Fibroblast of lung (primary cell): ENCODE measurements at regions not wholly inside any gene's neighbourhood (a gene's known extent, or its start where the extent isn't known, plus 50 kb on each side); places are given as distances from the start of the nearest gene placed in this dataset.

ENCODE experiments used
- CTCF ChIP-seq, 2 donors: IDR thresholded peaks in 1 of 2; conservative IDR thresholded peaks in 1 of 2; 1 replicate in 1 of 2; 2 replicates in 1 of 2; pipeline ENCODE4 v1.5.1; 2011 to 2012; ENCODE audit warnings: low read length in 2 of 2, control low read depth in 1 of 2, inconsistent platforms in 1 of 2, low read depth in 1 of 2, mild to moderate bottlenecking in 1 of 2
- EZH2 ChIP-seq: IDR thresholded peaks from 2 replicates; pipeline ENCODE4 v1.5.1; 2012; ENCODE audit warnings: low read length, control low read depth, mild to moderate bottlenecking; ENCODE audit errors: missing control alignments

GRCh38 chr1:209412036-209412435 lies 171.5 kb upstream of the CAMK1G start:
- no peak for TF ChIP-seq EZH2
- no peak for TF ChIP-seq CTCF (conservative IDR thresholded peaks at IDR 0.05 in 1 of 2, IDR thresholded peaks at IDR 0.05 in 1 of 2; ENCODE audit: low read depth in 1 of 2, low read length in 2 of 2)
